ENCODE measurements at regions not wholly inside any gene's neighbourhood (a gene's known extent, or its start where the extent isn't known, plus 50 kb on each side); places are given as distances from the start of the nearest gene placed in this dataset.
A peak's percentile ranks its signal among the peaks of the same experiment; 100 is the strongest.

DNA sequence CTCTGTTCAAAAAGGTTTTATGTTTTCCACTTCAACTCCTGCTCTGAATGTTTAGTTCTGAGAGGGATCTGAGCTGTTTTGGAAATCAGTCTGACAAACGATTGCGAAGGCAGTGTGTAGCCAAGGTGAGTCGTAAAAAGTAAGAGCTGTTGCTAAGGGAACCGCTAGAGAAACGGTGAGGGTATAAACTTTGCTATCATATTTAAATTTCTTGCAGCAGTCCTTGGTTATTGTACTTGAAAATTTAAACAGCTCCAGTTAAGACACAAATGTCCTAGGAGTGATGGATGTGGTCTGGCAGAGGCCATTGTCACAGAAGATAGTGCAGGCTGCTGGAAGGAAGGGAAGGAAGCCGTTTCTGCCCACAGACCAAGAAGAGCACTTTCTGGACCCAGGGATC, 64.9 kb upstream of the CITED2 start:
- TF ChIP-seq CTCF (IDR thresholded peaks at IDR 0.05; ENCODE audit: poor library complexity, severe bottlenecking), result no peak
- Histone ChIP-seq H3K27ac (ENCODE audit: poor library complexity, severe bottlenecking) (no peak overlapping the region), H3K9me3 (ENCODE audit: severe bottlenecking) (no peaks in the 10 kb centered on the region), H3K4me3 (ENCODE audit: severe bottlenecking) (no peak overlapping the region), H3K4me1 (ENCODE audit: insufficient read depth, poor library complexity, severe bottlenecking) (peaks cover 12% of the 10 kb centered on the region), H3K27me3 (ENCODE audit: insufficient read depth, poor library complexity, severe bottlenecking) (no peaks in the 10 kb centered on the region), H3K36me3 (ENCODE audit: low read depth) (no peaks in the 10 kb centered on the region)
- no peak for DNase-seq (ENCODE audit: low spot score)
- ATAC-seq (ENCODE audit: low read depth), result peak; percentile 49; the same call in 1 of the 3 replicates

DNA sequence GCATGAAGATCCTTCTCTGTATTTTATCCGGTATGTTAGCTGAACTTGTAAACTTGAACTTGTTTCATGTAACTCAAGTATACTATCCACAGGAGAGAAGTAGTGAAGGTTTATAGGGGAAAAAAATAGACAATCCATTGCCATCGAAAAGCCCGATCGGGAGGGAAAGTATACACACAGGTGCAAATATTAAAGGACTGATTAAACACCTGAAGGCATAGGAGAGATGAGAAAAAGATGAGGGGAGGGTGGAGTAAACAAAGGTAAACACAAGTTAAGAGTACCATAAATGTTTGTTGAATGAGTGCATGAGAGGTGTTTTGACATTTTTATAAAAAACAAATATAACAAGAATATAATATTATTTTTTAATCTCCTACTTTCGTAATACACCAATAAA, 64.3 kb upstream of the CITED2 start:
- Histone ChIP-seq H3K4me1 (ENCODE audit: insufficient read depth, poor library complexity, severe bottlenecking) (peaks cover 15% of the 10 kb centered on the region), H3K4me3 (ENCODE audit: severe bottlenecking) (no peak overlapping the region), H3K9me3 (ENCODE audit: severe bottlenecking) (no peaks in the 10 kb centered on the region), H3K27me3 (ENCODE audit: insufficient read depth, poor library complexity, severe bottlenecking) (no peaks in the 10 kb centered on the region), H3K36me3 (ENCODE audit: low read depth) (no peaks in the 10 kb centered on the region), H3K27ac (ENCODE audit: poor library complexity, severe bottlenecking) (no peak overlapping the region)
- no peak for TF ChIP-seq CTCF (IDR thresholded peaks at IDR 0.05; ENCODE audit: poor library complexity, severe bottlenecking)
- DNase-seq (ENCODE audit: low spot score) (no peak), ATAC-seq (ENCODE audit: low read depth) (no peak)

DNA sequence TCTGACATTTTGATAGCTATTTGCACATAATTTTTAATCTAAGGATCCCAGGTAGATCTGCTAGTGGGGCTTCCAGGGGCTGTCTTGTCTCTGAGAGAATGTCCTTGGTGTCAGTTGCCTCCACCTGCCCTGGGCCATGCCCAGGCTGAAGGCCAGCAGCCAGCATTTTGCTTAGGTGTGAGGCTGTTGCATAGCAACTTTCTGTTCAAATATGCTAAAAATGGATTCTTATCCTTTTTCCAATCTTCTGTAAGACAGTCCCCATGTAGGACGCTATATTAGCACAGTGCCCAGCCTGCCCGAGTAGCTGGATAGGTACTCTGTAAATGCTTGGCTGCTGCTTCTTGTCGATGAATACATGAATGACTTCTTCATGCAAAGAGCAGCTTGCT, 62.5 kb upstream of the CITED2 start:
- Histone ChIP-seq H3K27me3 (ENCODE audit: insufficient read depth, poor library complexity, severe bottlenecking) (no peaks in the 10 kb centered on the region), H3K4me1 (ENCODE audit: insufficient read depth, poor library complexity, severe bottlenecking) (peaks cover 21% of the 10 kb centered on the region), H3K27ac (ENCODE audit: poor library complexity, severe bottlenecking) (peak overlapping the region; percentile 54), H3K9me3 (ENCODE audit: severe bottlenecking) (no peaks in the 10 kb centered on the region), H3K4me3 (ENCODE audit: severe bottlenecking) (no peak overlapping the region), H3K36me3 (ENCODE audit: low read depth) (no peaks in the 10 kb centered on the region)
- DNase-seq (ENCODE audit: low spot score) (no peak), ATAC-seq (ENCODE audit: low read depth) (no peak)
- TF ChIP-seq CTCF (IDR thresholded peaks at IDR 0.05; ENCODE audit: poor library complexity, severe bottlenecking), result no peak

DNA sequence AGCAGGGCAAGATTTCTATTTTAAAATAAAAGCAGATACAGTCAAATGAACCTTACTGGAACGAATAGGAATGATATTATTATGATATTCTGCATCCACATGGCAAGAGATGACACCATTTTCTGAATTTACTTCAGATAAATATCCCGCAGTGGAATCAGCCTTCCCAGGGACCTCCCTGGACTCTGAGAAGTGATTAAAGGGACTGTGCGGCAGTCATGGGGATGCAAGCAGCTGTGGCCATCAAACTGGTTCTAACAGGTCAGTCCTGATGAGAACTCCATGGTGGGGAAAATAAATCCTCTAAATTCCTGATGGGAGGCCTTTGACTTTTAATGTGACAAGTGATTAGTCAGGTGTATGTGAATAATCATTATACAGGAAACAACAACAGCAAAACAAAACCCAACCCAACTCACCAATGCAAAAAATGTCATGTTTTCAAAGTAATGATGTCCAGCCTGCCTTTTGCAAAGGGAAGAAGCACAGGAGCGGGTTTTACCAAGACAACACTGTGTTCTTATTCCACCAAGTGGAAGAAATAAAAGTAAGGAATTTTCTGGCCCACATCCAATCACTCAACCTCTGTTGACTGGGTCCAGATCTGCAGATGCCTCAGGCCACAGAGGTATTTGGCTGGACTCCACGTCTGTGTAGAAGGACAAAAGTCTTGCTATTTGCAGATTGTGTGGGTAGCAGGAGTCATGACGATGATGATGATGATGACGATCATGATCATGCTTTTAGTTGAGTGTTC, 61.9 kb upstream of the CITED2 start:
- no peaks in the 10 kb centered on the region for H3K9me3 ChIP-seq (ENCODE audit: severe bottlenecking)
- peak; percentile 62 for ATAC-seq (ENCODE audit: low read depth)
- no peak for TF ChIP-seq CTCF (IDR thresholded peaks at IDR 0.05; ENCODE audit: poor library complexity, severe bottlenecking)
- H3K27ac ChIP-seq (ENCODE audit: poor library complexity, severe bottlenecking), result peak overlapping the region; percentile 54
- H3K27me3 ChIP-seq (ENCODE audit: insufficient read depth, poor library complexity, severe bottlenecking), result no peaks in the 10 kb centered on the region
- peak; percentile 50 for DNase-seq (ENCODE audit: low spot score)
- no peak overlapping the region for H3K4me3 ChIP-seq (ENCODE audit: severe bottlenecking)
- H3K36me3 ChIP-seq (ENCODE audit: low read depth), result no peaks in the 10 kb centered on the region
- peaks cover 21% of the 10 kb centered on the region for H3K4me1 ChIP-seq (ENCODE audit: insufficient read depth, poor library complexity, severe bottlenecking)

Measured in RWPE2 (cell line).